Trophoblast cell (in vitro differentiated cells and primary cell): ENCODE measurements at regions not wholly inside any gene's neighbourhood (a gene's known extent, or its start where the extent isn't known, plus 50 kb on each side); places are given as distances from the start of the nearest gene placed in this dataset.

Source experiments
- DNase-seq, 2 donors: peaks; one replicate each; pipeline ENCODE4 v3.0.0-alpha.2; 2016
- H2AFZ ChIP-seq: 2 replicates; pipeline ENCODE4 v1.6.1; 2013; ENCODE audit warnings: low read length, moderate library complexity, mild to moderate bottlenecking; ENCODE audit not compliant: insufficient read depth, poor library complexity
- H2AK5ac ChIP-seq: 2 replicates; pipeline ENCODE4 v1.6.1; 2013; ENCODE audit warnings: mild to moderate bottlenecking, low read length
- H2BK120ac ChIP-seq: 2 replicates; pipeline ENCODE4 v1.6.1; 2013; ENCODE audit warnings: low read length, mild to moderate bottlenecking, moderate library complexity; ENCODE audit not compliant: insufficient read depth, poor library complexity
- H2BK12ac ChIP-seq: 2 replicates; pipeline ENCODE4 v1.6.1; 2013; ENCODE audit warnings: mild to moderate bottlenecking, low read length, moderate library complexity
- H2BK5ac ChIP-seq: 2 replicates; pipeline ENCODE4 v1.6.1; 2013; ENCODE audit warnings: low read length, low read depth, moderate library complexity, mild to moderate bottlenecking; ENCODE audit not compliant: poor library complexity
- H3K14ac ChIP-seq: 2 replicates; pipeline ENCODE4 v1.6.1; 2013; ENCODE audit warnings: mild to moderate bottlenecking, low read length
- H3K18ac ChIP-seq: 2 replicates; pipeline ENCODE4 v1.6.1; 2013; ENCODE audit warnings: mild to moderate bottlenecking, low read length
- H3K23ac ChIP-seq: 2 replicates; pipeline ENCODE4 v1.6.1; 2013; ENCODE audit warnings: low read length
- H3K27ac ChIP-seq: 2 replicates; pipeline ENCODE4 v1.5.1; 2013; ENCODE audit warnings: low read depth, mild to moderate bottlenecking, inconsistent platforms, low read length, moderate library complexity
- H3K27me3 ChIP-seq: 2 replicates; pipeline ENCODE4 v1.6.1; 2013; ENCODE audit warnings: inconsistent platforms, mild to moderate bottlenecking, low read length, moderate library complexity; ENCODE audit not compliant: insufficient read depth
- H3K36me3 ChIP-seq, 2 experiments: 1 replicate in 1 of 2; 2 replicates in 1 of 2; pipeline ENCODE4 v1.6.1; 2013; ENCODE audit warnings: low read length in 2 of 2, mild to moderate bottlenecking in 2 of 2, moderate library complexity in 1 of 2; ENCODE audit not compliant: insufficient read depth in 2 of 2, control insufficient read depth in 1 of 2
- H3K4ac ChIP-seq: 2 replicates; pipeline ENCODE4 v1.6.1; 2013; ENCODE audit warnings: low read depth, mild to moderate bottlenecking, low read length, moderate library complexity
- H3K4me1 ChIP-seq, 2 experiments: 1 replicate in 1 of 2; 2 replicates in 1 of 2; pipeline ENCODE4 v1.6.1; 2013; ENCODE audit warnings: low read length in 2 of 2, mild to moderate bottlenecking in 2 of 2, moderate library complexity in 1 of 2; ENCODE audit not compliant: insufficient read depth in 2 of 2, control insufficient read depth in 1 of 2
- H3K4me2 ChIP-seq: 2 replicates; pipeline ENCODE4 v1.6.1; 2013; ENCODE audit warnings: inconsistent platforms, mild to moderate bottlenecking, low read length, moderate library complexity
- H3K4me3 ChIP-seq: 2 replicates; pipeline ENCODE4 v1.5.1; 2013; ENCODE audit warnings: mild to moderate bottlenecking, low read depth, low read length, inconsistent platforms
- H3K79me1 ChIP-seq: one replicate; pipeline ENCODE4 v1.6.1; 2013; ENCODE audit warnings: low read length
- H3K79me2 ChIP-seq: 2 replicates; pipeline ENCODE4 v1.6.1; 2013; ENCODE audit warnings: low read length, mild to moderate bottlenecking; ENCODE audit not compliant: control insufficient read depth, insufficient read depth, poor library complexity
- H3K9ac ChIP-seq: 2 replicates; pipeline ENCODE4 v1.6.1; 2013; ENCODE audit warnings: mild to moderate bottlenecking, low read length
- H3K9me3 ChIP-seq: 2 replicates; pipeline ENCODE4 v1.6.1; 2013; ENCODE audit warnings: low read depth, mild to moderate bottlenecking, control low read depth, inconsistent platforms, low read length; ENCODE audit not compliant: insufficient read depth
- H4K12ac ChIP-seq: 2 replicates; pipeline ENCODE4 v1.6.1; 2013; ENCODE audit warnings: low read depth, mild to moderate bottlenecking, low read length, moderate library complexity
- H4K8ac ChIP-seq: 2 replicates; pipeline ENCODE4 v1.6.1; 2013; ENCODE audit warnings: low read depth, mild to moderate bottlenecking, low read length, moderate library complexity
- H4K91ac ChIP-seq: one replicate; pipeline ENCODE4 v1.6.1; 2013; ENCODE audit warnings: low read depth, mild to moderate bottlenecking, low read length, moderate library complexity
- WGBS: extraction: QIAGEN DNeasy Blood & Tissue Kit; methylation state at CpG from one replicate; pipeline ENCODE4 v1.1.7; 2013; ENCODE audit warnings: missing lambda C conversion rate; ENCODE audit not compliant: insufficient read length, insufficient coverage; ENCODE audit errors: extremely low coverage; 5-methylcytosine and 5-hydroxymethylcytosine counted together

- H3K4ac ChIP-seq: no peak overlapping the region
- no peaks in the 10 kb centered on the region for H3K79me2 ChIP-seq
- H3K18ac ChIP-seq: no peak overlapping the region
- no peak overlapping the region for H2BK5ac ChIP-seq
- no peak overlapping the region for H2AK5ac ChIP-seq
- peaks cover 4% of the 10 kb centered on the region for H3K79me1 ChIP-seq
- H4K12ac ChIP-seq: no peak overlapping the region
- H2AFZ ChIP-seq: no peak overlapping the region
- DNase-seq: no peak
- no peak overlapping the region for H2BK12ac ChIP-seq
- no peaks in the 10 kb centered on the region for H3K36me3 ChIP-seq
- no peaks in the 10 kb centered on the region for H3K27me3 ChIP-seq
- no peak overlapping the region for H3K14ac ChIP-seq
- no CpG with 5 or more reads among the region's 7 CpGs for WGBS
- no peak overlapping the region for H4K8ac ChIP-seq
- no peak overlapping the region for H3K27ac ChIP-seq
- H3K9ac ChIP-seq: no peak overlapping the region
- H3K23ac ChIP-seq: no peak overlapping the region
- no peak overlapping the region for H2BK120ac ChIP-seq
- H3K4me1 ChIP-seq: peaks cover 2 to 10% of the 10 kb centered on the region in 2 experiments
- no peak overlapping the region for H3K4me2 ChIP-seq
- H4K91ac ChIP-seq: no peak overlapping the region
- H3K4me3 ChIP-seq: no peak overlapping the region
- no peaks in the 10 kb centered on the region for H3K9me3 ChIP-seq
Measured at GRCh38 chr14:100396266-100396795, 73.2 kb downstream of the SLC25A47 start.

DNA sequence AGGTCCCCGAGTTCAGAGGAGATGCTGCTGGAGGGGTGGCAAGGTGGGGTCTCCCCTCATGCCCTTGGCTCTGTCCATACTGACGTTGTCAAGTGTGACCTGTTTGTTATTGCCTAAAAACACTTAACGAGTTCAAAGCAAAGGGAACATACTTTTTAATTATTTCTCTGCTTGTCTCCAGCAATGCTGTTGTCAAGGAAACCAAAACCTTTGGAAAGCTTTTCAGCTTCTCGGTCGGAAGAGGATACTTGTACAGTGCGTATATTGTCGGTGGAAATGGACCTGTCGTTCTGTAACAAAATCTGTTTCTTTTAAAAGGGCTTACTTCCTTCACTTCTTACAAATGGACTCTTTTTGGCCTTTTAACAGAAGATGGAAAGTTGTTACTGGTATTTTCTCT, 73.9 kb downstream of the SLC25A47 start:
- Histone ChIP-seq H2BK120ac (no peak overlapping the region), H2BK5ac (no peak overlapping the region), H3K27me3 (no peaks in the 10 kb centered on the region), H3K23ac (no peak overlapping the region), H3K14ac (no peak overlapping the region), H4K8ac (no peak overlapping the region), H2BK12ac (no peak overlapping the region), H2AFZ (no peak overlapping the region), H3K27ac (no peak overlapping the region), H4K12ac (no peak overlapping the region), H3K9me3 (no peaks in the 10 kb centered on the region), H3K4me3 (no peak overlapping the region), H3K79me1 (peaks cover 4% of the 10 kb centered on the region), H2AK5ac (no peak overlapping the region), H3K9ac (no peak overlapping the region), H3K4ac (no peak overlapping the region), H3K79me2 (no peaks in the 10 kb centered on the region), H3K4me1 (peaks cover 2 to 10% of the 10 kb centered on the region in 2 experiments), H3K18ac (no peak overlapping the region), H3K36me3 (no peaks in the 10 kb centered on the region), H4K91ac (no peak overlapping the region), H3K4me2 (no peak overlapping the region)
- no CpG with 5 or more reads among the region's 8 CpGs for WGBS
- no peak for DNase-seq

DNA sequence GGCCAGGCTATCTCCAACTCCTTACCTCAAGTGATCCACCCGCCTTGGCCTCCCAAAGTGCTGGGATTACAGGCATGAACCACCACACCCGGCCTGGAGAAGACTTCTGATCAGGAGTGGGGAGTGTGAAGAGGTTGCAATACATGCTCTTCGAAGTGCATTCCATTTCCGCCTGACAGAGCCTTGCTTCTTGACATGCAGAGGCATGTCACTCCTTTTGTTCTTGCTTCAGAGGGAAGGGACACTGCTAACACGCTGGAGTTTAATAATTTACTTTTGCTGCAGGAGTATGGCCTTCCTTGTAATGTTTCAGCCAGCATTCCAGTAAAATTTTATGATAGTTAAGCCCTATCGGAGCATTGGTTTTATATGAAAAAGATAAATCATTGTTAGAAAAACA, 74.9 kb downstream of the SLC25A47 start:
- no peak overlapping the region for H2BK120ac ChIP-seq
- peaks cover 2 to 10% of the 10 kb centered on the region in 2 experiments for H3K4me1 ChIP-seq
- no peak overlapping the region for H3K9ac ChIP-seq
- no peak overlapping the region for H3K23ac ChIP-seq
- no peak overlapping the region for H4K12ac ChIP-seq
- H4K91ac ChIP-seq: no peak overlapping the region
- no peak overlapping the region for H3K4me2 ChIP-seq
- H3K14ac ChIP-seq: no peak overlapping the region
- no peak overlapping the region for H2AFZ ChIP-seq
- no peaks in the 10 kb centered on the region for H3K9me3 ChIP-seq
- H2BK5ac ChIP-seq: no peak overlapping the region
- WGBS: no CpG with 5 or more reads among the region's 6 CpGs
- no peak overlapping the region for H2BK12ac ChIP-seq
- no peak overlapping the region for H4K8ac ChIP-seq
- peaks cover 4% of the 10 kb centered on the region for H3K79me1 ChIP-seq
- no peak overlapping the region for H3K27ac ChIP-seq
- no peaks in the 10 kb centered on the region for H3K36me3 ChIP-seq
- no peaks in the 10 kb centered on the region for H3K27me3 ChIP-seq
- H3K4ac ChIP-seq: no peak overlapping the region
- H3K18ac ChIP-seq: no peak overlapping the region
- DNase-seq: no peak
- H3K79me2 ChIP-seq: no peaks in the 10 kb centered on the region
- H2AK5ac ChIP-seq: no peak overlapping the region
- no peak overlapping the region for H3K4me3 ChIP-seq

- no peaks in the 10 kb centered on the region for H3K36me3 ChIP-seq
- no peak overlapping the region for H2AFZ ChIP-seq
- no peak overlapping the region for H4K91ac ChIP-seq
- H3K79me2 ChIP-seq: no peaks in the 10 kb centered on the region
- no peak overlapping the region for H3K27ac ChIP-seq
- H3K18ac ChIP-seq: no peak overlapping the region
- no peak for DNase-seq
- no peak overlapping the region for H2BK120ac ChIP-seq
- H4K8ac ChIP-seq: no peak overlapping the region
- WGBS: no CpG with 5 or more reads among the region's 13 CpGs
- H4K12ac ChIP-seq: no peak overlapping the region
- no peak overlapping the region for H3K4me2 ChIP-seq
- no peak overlapping the region for H3K4ac ChIP-seq
- H3K9ac ChIP-seq: no peak overlapping the region
- H3K23ac ChIP-seq: no peak overlapping the region
- H3K9me3 ChIP-seq: no peaks in the 10 kb centered on the region
- no peak overlapping the region for H3K14ac ChIP-seq
- H2AK5ac ChIP-seq: no peak overlapping the region
- no peak overlapping the region for H2BK12ac ChIP-seq
- peaks cover 4% of the 10 kb centered on the region for H3K79me1 ChIP-seq
- no peak overlapping the region for H2BK5ac ChIP-seq
- peaks cover 0 to 1% of the 10 kb centered on the region in 2 experiments for H3K4me1 ChIP-seq
- no peak overlapping the region for H3K4me3 ChIP-seq
- H3K27me3 ChIP-seq: no peaks in the 10 kb centered on the region
Measured at GRCh38 chr14:100399052-100399849, 76.1 kb downstream of the SLC25A47 start.
